HG02678 (cell line): ENCODE measurements at regions not wholly inside any gene's neighbourhood (a gene's known extent, or its start where the extent isn't known, plus 50 kb on each side); places are given as distances from the start of the nearest gene placed in this dataset.
"Not testable (repeated sequence)": the region's sequence is repeated elsewhere in the genome, so short reads cannot be mapped to it uniquely, and the experiment has no call there.

Source experiments
- ATAC-seq: cut with Tn5 transposase; IDR thresholded peaks from one replicate; pipeline ENCODE4 v1.9.1; 2021; ENCODE audit warnings: mild to moderate bottlenecking, moderate library complexity; ENCODE audit not compliant: unreplicated experiment

GRCh38 chr1:68777851-68778250 lies 281.0 kb upstream of the DEPDC1 start:
- ATAC-seq = no peak

- not testable (repeated sequence) for ATAC-seq
These were observed 283.0 kb upstream of the DEPDC1 start for GRCh38 chr1:68779841-68780240.

DNA sequence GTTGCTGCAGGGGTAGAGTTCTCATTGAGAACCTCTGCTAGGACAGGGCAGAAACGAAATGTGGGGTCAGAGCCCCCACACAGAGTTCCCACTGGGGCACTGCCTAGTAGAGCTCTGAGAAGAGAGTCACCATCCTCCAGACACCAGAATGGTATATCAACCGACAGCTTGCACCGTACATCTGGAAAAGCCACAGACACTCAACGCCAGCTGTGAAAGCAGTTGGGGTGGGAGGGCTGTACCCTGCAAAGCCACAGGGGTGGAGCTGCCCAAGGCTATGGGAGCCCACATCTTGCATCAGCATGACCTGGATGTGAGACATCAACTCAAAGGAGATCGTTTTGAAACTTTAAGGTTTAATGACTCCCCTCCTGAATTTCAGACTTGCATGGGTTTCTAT lies 284.0 kb upstream of the DEPDC1 start:
- no peak for ATAC-seq

GRCh38 chr1:68782890-68783289 lies 286.0 kb upstream of the DEPDC1 start:
- ATAC-seq = no peak

DNA sequence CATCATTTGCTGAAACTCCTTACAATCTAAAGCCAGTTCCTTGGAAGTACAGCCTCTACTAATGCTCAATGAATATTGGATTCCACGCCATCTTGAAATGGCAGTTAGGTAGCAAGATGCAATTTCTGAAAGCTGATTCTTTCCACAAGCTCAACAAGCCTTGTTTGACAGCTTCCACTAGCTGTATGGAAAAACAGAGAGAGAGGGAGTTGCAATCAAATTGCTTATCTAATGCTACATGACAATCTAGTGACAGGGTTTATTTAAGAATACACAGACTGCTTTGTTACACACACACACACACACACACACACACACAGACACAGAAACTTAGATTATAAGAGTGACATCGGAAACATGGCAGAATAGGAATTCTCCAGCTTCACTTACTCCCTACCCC lies 288.4 kb upstream of the DEPDC1 start:
- no peak for ATAC-seq

DNA sequence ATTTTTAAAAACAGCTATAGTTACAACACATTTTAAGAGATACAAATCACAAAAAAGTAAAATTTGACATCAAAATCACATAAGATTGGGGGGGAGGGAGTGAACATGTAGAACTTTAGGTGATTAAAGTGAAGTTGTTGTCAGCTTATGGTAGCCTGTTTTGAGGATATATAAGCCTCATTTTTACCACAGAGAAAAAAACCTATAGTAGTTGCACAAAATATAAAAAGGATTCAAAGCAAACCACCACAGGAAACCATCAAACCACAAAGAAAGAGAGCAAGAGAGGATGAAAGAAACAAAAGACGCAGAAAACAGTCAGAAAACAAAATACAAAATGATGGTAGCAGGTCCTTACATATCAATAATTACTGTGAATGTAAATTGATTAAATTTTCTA lies 291.9 kb upstream of the DEPDC1 start:
- no peak for ATAC-seq

DNA sequence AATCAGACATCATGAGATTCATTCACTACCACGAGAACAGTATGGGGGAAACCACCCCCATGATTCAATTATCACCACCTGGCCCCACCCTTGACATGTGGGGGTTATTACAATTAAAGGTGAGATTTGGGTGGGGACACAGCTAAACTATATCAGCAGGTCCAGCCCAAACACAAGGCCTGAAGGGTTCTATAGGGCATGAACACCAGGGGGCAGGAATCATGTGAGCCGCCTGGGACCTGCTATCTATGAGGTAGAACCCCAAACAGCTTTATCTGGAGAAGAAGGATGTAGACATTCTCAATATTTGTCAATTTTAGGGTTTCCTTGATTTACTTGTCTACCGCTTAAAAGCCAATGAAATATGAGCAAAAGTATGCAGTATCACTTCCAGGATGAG lies 294.9 kb upstream of the DEPDC1 start:
- ATAC-seq = no peak

DNA sequence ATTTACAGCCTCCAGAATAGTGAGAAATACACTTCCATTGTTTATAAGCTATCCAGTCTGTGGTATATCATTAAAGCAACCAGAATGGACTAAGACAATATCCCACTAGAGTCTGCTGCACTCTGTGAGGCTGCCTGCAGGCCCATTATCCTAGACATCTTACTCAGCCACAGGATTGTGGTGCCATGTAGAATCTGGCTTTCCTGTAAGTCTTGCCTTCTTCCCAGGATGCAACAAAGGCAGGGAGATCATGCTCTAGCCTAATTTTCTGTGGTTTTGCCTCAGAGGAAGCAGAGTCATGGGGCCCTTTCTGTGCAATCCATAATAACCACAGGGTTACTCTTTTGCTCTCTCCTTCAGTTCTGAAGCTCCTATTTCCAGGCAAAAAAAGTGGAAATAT lies 299.1 kb upstream of the DEPDC1 start:
- no peak for ATAC-seq

DNA sequence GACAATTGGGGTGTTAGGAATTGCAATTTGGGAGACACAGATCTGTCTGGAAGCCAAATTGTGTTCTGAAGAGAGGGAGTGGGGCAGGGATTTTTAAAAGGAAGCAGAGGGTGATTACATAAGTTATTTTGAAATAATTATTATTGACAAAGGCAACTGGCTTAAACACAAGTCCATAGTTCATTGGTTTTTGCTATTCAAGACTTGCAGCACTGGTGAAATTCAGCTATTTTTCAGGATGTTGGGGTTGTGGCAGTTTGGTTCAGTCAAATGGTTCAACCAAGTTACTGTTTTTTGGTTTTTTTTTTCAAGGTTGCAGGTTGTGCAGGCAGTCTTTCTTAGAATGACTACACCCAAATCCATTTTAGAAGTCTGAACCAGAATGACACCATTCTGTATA lies 300.0 kb upstream of the DEPDC1 start:
- no peak for ATAC-seq

GRCh38 chr1:68798071-68798470 lies 301.2 kb upstream of the DEPDC1 start:
- no peak for ATAC-seq

GRCh38 chr1:68799096-68799495 lies 302.2 kb upstream of the DEPDC1 start:
- ATAC-seq = no peak

DNA sequence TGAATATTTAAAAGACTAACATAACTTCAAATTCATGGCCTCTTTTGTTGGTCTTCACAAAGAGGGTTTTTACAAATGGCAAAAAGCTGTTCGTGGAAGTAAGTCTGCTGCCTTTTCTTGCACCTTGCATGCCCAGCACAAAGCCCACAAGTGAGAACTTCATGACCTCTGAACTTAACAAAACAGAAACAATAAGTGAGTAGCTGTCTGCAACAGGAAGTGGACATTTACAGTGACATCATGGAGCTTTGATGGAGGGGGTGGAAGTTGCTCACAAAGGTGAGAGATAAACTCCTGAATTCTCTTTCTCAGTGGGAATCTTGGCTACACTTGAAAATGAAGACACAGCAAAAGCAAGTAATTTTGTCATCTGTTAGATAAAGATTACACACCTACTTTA lies 303.3 kb upstream of the DEPDC1 start:
- ATAC-seq = no peak

GRCh38 chr1:68801440-68801839 lies 304.6 kb upstream of the DEPDC1 start:
- no peak for ATAC-seq

DNA sequence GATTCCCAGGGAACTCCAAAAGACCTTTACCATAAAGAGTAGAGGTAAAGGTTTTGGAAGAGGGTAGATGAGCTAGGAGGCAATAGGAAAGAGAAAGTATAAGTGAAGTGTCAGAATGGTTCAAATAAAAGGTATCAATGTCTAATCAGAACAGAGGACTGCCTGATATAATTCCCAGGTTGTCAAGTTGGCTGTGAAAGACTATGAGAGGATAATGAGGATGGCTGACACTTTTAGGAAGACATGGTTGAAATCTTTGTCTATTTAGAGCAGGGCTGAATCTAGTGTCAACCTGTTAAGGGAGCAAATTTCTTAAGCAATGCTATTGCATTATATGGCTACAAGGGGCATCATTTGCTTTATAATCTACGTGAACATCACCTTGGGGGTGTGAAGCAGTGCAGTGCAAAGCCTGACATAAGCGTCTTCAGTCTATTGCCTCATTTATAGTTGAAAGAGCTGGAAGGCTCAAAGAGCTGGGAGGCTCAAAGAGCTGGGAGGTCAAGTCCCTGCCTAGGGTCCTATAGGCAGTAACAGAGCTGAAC lies 308.3 kb upstream of the DEPDC1 start:
- ATAC-seq = no peak

GRCh38 chr1:68808351-68808750 lies 311.5 kb upstream of the DEPDC1 start:
- no peak for ATAC-seq

- ATAC-seq = no peak
These were observed 314.9 kb upstream of the DEPDC1 start for GRCh38 chr1:68811806-68812205.

DNA sequence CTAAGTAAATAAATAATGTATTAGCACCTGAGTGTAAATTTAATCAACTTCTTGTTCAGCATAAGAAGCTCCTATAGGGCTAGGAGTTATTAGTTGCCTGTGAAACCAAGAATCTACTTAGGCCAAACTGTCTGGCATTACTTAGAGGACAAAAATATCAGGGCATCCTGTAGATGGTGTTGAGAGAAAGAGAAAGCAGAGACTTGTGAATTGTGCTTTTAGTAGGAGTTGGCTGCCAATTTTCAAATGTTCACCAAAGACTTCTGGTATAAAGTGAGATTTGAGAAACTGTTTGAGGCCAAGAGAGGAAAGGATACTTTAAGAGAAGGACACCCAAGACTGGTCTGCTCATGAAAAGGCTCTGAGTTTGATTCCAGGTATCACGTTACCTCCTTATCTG lies 315.5 kb upstream of the DEPDC1 start:
- no peak for ATAC-seq

GRCh38 chr1:68814067-68814466 lies 317.2 kb upstream of the DEPDC1 start:
- ATAC-seq = no peak

GRCh38 chr1:68815632-68816031 lies 318.8 kb upstream of the DEPDC1 start:
- no peak for ATAC-seq

DNA sequence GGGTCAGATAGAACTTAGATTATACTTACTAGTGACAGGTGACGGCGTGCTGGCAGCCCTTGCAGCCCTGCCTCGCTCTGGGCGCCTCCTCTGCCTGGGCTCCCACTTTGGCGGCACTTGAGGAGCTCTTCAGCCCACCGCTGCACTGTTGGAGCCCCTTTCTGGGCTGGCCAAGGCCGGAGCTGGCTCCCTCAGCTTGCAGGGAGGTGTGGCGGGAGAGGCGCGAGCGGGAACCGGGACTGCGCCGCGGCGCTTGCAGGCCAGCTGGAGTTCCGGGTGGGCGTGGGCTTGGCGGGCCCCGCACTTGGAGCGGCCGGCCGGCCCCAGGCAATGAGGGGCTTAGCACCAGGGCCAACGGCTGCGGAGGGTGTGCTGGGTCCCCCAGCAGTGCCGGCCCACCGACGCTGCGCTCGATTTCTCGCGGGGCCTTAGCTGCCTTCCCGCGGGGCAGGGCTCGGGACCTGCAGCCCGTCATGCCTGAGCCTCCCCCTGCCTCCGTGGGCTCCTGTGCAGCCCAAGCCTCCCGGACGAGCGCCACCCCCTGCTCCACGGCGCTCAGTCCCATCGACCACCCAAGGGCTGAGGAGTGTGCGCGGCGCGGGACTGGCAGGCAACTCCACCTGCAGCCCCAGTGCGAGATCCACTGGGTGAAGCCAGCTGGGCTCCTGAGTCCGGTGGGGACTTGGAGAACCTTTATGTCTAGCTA lies 320.8 kb upstream of the DEPDC1 start:
- ATAC-seq = not testable (repeated sequence)

DNA sequence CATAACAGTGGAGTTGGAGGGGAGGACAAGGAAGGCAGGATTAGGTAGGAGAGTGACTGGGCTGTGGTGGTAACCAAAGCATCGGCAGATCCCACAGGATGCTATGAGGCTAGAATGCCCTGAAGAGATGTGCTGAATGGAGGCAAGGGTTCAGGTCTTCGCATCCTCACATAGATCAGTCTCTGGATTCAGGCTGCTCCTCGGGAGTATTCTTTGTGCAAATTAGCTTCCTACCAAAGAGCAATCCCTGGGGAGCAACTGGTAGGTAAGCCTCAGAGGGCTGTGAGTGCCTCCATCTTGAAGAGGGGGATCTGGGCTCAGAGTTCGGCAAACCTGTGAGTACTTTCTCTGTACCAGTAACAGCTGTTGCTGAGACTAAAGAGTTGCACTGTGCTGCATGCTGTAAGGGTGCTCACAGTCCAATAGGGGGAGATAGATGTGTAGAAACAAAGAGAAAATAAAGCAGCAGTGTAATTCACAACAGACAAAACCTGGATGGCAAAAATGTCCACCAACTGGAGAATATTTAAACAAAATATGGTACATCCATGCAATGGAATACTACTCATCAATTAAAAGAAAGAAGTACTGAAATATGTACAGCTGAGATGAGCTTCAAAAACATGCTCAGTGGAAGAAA lies 322.4 kb upstream of the DEPDC1 start:
- no peak for ATAC-seq

DNA sequence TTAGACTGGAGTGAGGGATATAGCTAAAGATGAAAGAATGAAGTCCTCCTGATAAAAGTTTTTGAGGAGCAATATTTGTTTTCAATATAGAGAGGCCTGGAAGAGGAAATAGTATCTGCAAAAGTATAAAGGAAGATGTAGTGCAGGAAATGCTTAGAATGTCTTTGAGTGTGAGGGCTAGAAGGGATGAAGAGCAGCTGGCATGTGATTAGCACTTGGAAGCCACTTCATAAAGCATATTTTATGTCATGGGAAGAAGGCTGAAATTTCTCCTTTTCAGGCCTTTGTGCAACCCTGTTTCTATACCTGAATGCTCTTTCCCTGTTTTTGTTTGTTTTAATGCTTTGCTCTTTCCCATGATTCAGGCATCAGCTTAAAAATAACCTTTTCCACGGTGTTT lies 323.3 kb upstream of the DEPDC1 start:
- no peak for ATAC-seq

DNA sequence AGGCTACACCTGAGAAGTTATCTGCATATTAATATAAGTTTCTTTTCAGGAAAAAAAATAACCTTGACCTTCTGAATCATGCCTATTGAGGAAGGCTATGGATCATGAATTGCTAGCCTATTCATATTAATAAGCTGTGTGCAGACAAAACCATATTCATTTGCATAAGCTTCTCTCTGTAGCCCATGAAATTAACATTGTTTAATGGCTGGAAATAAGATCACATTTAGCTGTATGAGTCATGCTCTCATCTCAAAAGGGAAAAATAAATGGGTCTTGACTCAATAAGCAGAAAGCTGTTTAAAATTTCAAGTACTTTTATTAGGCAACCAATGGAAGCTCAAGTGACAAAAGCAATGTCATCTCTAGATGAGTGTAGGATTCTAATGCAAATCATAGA lies 330.0 kb upstream of the DEPDC1 start:
- no peak for ATAC-seq
